Peyer's patch (tissue), 4 donors: ENCODE measurements at regions not wholly inside any gene's neighbourhood (a gene's known extent, or its start where the extent isn't known, plus 50 kb on each side); places are given as distances from the start of the nearest gene placed in this dataset.

Experiments
- DNase-seq, 3 donors: peaks; one replicate each; pipeline ENCODE4 v3.0.0-alpha.2; 2017 to 2019
- H3K27ac ChIP-seq, 4 donors: fragments of 200-600 bp; sonication (generic); one replicate each; pipeline ENCODE4 v1.5.1; 2016 to 2019
- H3K27me3 ChIP-seq, 2 donors: fragments of 200-600 bp; sonication (generic); one replicate each; pipeline ENCODE4 v1.5.1; 2019
- H3K36me3 ChIP-seq, 3 donors: fragments of 200-600 bp; sonication (generic); one replicate each; pipeline ENCODE4 v1.5.1; 2016 to 2019
- H3K4me1 ChIP-seq, 4 donors: fragments of 200-600 bp; sonication (generic); one replicate each; pipeline ENCODE4 v1.5.1; 2016 to 2019
- H3K4me3 ChIP-seq, 4 donors: fragments of 200-600 bp; sonication (generic); 1 replicate in 3 of 4; 2 replicates in 1 of 4; pipeline ENCODE4 v1.5.1; 2016 to 2019; ENCODE audit warnings: mild to moderate bottlenecking in 1 of 4
- H3K9me3 ChIP-seq, 4 donors: fragments of 200-600 bp; sonication (generic); one replicate each; pipeline ENCODE4 v1.5.1; 2016 to 2019; ENCODE audit warnings: mild to moderate bottlenecking in 1 of 4
- CTCF ChIP-seq, 6 experiments: fragments of 450-650 bp in 4 of 6; fragments of 200-600 bp in 2 of 6; sonication (generic) in 1 of 6; IDR thresholded peaks; one replicate each; pipeline ENCODE4 v1.5.1; 2017 to 2019; ENCODE audit warnings: antibody characterized with exemption in 6 of 6, mild to moderate bottlenecking in 3 of 6, moderate library complexity in 1 of 6
- POLR2A ChIP-seq, 2 donors: fragments of 450-650 bp; IDR thresholded peaks; one replicate each; pipeline ENCODE4 v1.5.1; 2017; ENCODE audit warnings: antibody characterized with exemption in 2 of 2, mild to moderate bottlenecking in 2 of 2, moderate library complexity in 2 of 2

GRCh38 chr2:136243638-136244535 lies 125.9 kb upstream of the CXCR4 start:
- H3K4me1 ChIP-seq, result peaks cover 0 to 21% (median 5%) of the 10 kb centered on the region in 4 donors
- no peak for DNase-seq
- TF ChIP-seq CTCF (IDR thresholded peaks at IDR 0.05) (no peak), POLR2A (IDR thresholded peaks at IDR 0.05) (no peak)
- no peaks in the 10 kb centered on the region for H3K27me3 ChIP-seq
- H3K4me3 ChIP-seq, result no peak overlapping the region
- H3K9me3 ChIP-seq, result no peaks in the 10 kb centered on the region
- H3K27ac ChIP-seq, result peak overlapping the region in 1 of 4 donors; percentile 18
- H3K36me3 ChIP-seq, result no peaks in the 10 kb centered on the region

- peak overlapping the region in 2 of 4 donors; percentile 32 to 92 for H3K27ac ChIP-seq
- no peak overlapping the region for H3K4me3 ChIP-seq
- no peaks in the 10 kb centered on the region for H3K9me3 ChIP-seq
- peaks cover 0 to 29% (median 8%) of the 10 kb centered on the region in 4 donors for H3K4me1 ChIP-seq
- no peaks in the 10 kb centered on the region for H3K36me3 ChIP-seq
- TF ChIP-seq POLR2A (IDR thresholded peaks at IDR 0.05), result no peak
- no peak for TF ChIP-seq CTCF (IDR thresholded peaks at IDR 0.05)
- no peaks in the 10 kb centered on the region for H3K27me3 ChIP-seq
- peak in 2 of 3 donors; percentile 62 to 83 for DNase-seq
Observed at GRCh38 chr2:136242687-136243277, 124.8 kb upstream of the CXCR4 start.

GRCh38 chr2:136242100-136242499 lies 124.2 kb upstream of the CXCR4 start:
- no peak overlapping the region for H3K4me3 ChIP-seq
- peak overlapping the region in 2 of 4 donors; percentile 32 to 92 for H3K27ac ChIP-seq
- no peak for TF ChIP-seq CTCF (IDR thresholded peaks at IDR 0.05)
- no peak for TF ChIP-seq POLR2A (IDR thresholded peaks at IDR 0.05)

GRCh38 chr2:136239079-136239685 lies 121.2 kb upstream of the CXCR4 start:
- H3K4me1 ChIP-seq, result peaks cover 0 to 32% (median 8%) of the 10 kb centered on the region in 4 donors
- H3K4me3 ChIP-seq, result no peak overlapping the region
- DNase-seq, result peak in 2 of 3 donors; percentile 68 to 70
- H3K27ac ChIP-seq, result peak overlapping the region; percentile 66 to 92 (median 84)
- no peak for TF ChIP-seq CTCF (IDR thresholded peaks at IDR 0.05)
- no peak for TF ChIP-seq POLR2A (IDR thresholded peaks at IDR 0.05)
- H3K9me3 ChIP-seq, result no peaks in the 10 kb centered on the region
- H3K36me3 ChIP-seq, result no peaks in the 10 kb centered on the region
- no peaks in the 10 kb centered on the region for H3K27me3 ChIP-seq

More at GRCh38 chr2:136242100-136242499, 124.2 kb upstream of the CXCR4 start:
- H3K36me3 ChIP-seq, result no peaks in the 10 kb centered on the region
- no peaks in the 10 kb centered on the region for H3K27me3 ChIP-seq
- H3K9me3 ChIP-seq, result no peaks in the 10 kb centered on the region
- H3K4me1 ChIP-seq, result peaks cover 0 to 32% (median 8%) of the 10 kb centered on the region in 4 donors
- DNase-seq, result no peak

GRCh38 chr2:136238286-136239078 lies 120.5 kb upstream of the CXCR4 start:
- no peaks in the 10 kb centered on the region for H3K9me3 ChIP-seq
- peak overlapping the region; percentile 76 to 92 (median 86) for H3K27ac ChIP-seq
- H3K4me1 ChIP-seq, result peaks cover 0 to 32% (median 8%) of the 10 kb centered on the region in 4 donors
- no peak overlapping the region for H3K4me3 ChIP-seq
- no peak for TF ChIP-seq CTCF (IDR thresholded peaks at IDR 0.05)
- TF ChIP-seq POLR2A (IDR thresholded peaks at IDR 0.05), result no peak
- H3K27me3 ChIP-seq, result no peaks in the 10 kb centered on the region
- DNase-seq, result peak in 2 of 3 donors; percentile 67 to 76
- H3K36me3 ChIP-seq, result no peaks in the 10 kb centered on the region
